Upper lobe of left lung (tissue), 4 donors: ENCODE measurements at regions not wholly inside any gene's neighbourhood (a gene's known extent, or its start where the extent isn't known, plus 50 kb on each side); places are given as distances from the start of the nearest gene placed in this dataset.

ENCODE experiments used
- CTCF ChIP-seq, 6 experiments: fragments of 450-650 bp in 4 of 6; fragments of 200-600 bp in 2 of 6; sonication (generic) in 2 of 6; IDR thresholded peaks; one replicate each; pipeline ENCODE4 v1.5.1; 2016 to 2019; ENCODE audit warnings: antibody characterized with exemption in 6 of 6
- POLR2A ChIP-seq, 4 donors: fragments of 450-650 bp; IDR thresholded peaks; one replicate each; pipeline ENCODE4 v1.5.1; 2016 to 2017; ENCODE audit warnings: antibody characterized with exemption in 4 of 4, mild to moderate bottlenecking in 2 of 4
- POLR2AphosphoS5 ChIP-seq, 2 donors: sonication (generic); formaldehyde crosslinking; IDR thresholded peaks; one replicate each; pipeline ENCODE4 v1.5.1; 2017; ENCODE audit warnings: antibody characterized with exemption in 2 of 2

GRCh38 chr1:38242506-38242905 is 195.9 kb upstream of the POU3F1 start:
- TF ChIP-seq CTCF (IDR thresholded peaks at IDR 0.05) = no peak
- no peak for TF ChIP-seq POLR2A (IDR thresholded peaks at IDR 0.05)
- TF ChIP-seq POLR2AphosphoS5 (IDR thresholded peaks at IDR 0.05) = no peak
